Epithelial cell of proximal tubule (primary cell): ENCODE measurements at regions not wholly inside any gene's neighbourhood (a gene's known extent, or its start where the extent isn't known, plus 50 kb on each side); places are given as distances from the start of the nearest gene placed in this dataset.

Experiments used
- DNase-seq: peaks from one replicate; pipeline ENCODE4 v3.0.0-alpha.2; 2011; ENCODE audit warnings: low read depth
- H3K4me3 ChIP-seq: 2 replicates; pipeline ENCODE4 v1.5.1; 2011; ENCODE audit warnings: low read depth, mild to moderate bottlenecking, low read length
- CTCF ChIP-seq: conservative IDR thresholded peaks from 2 replicates; pipeline ENCODE4 v1.5.1; 2012; ENCODE audit warnings: low read depth, mild to moderate bottlenecking, low read length

GRCh38 chrX:7202206-7202605 lies 54.3 kb upstream of the PUDP start:
- no peak for DNase-seq
- H3K4me3 ChIP-seq, result no peak overlapping the region
- TF ChIP-seq CTCF, result no peak

DNA sequence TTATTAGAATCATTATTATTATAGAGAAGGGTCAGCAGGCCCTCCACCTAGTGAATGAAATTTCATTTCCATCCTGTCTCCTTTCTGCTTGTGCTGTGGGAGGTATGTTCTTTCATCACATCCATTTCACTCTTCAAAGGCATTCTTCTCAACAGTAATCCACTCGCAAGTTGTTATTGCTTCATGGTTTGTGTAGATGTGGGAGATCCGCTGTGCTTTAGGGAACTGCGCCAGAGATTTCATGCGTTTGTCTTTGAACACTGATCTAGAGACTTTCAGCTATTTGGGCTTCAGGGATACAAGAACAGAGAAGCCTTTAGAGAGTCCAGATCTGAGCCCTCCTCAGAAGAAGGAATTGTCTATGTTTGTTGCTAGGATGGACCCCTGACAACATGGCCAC lies 53.5 kb upstream of the PUDP start:
- no peak overlapping the region for H3K4me3 ChIP-seq
- no peak for DNase-seq
- TF ChIP-seq CTCF, result no peak

GRCh38 chrX:7198499-7198898 lies 50.5 kb upstream of the PUDP start:
- TF ChIP-seq CTCF, result no peak
- no peak for DNase-seq
- no peak overlapping the region for H3K4me3 ChIP-seq
